Smooth muscle cell (in vitro differentiated cells): ENCODE measurements at regions not wholly inside any gene's neighbourhood (a gene's known extent, or its start where the extent isn't known, plus 50 kb on each side); places are given as distances from the start of the nearest gene placed in this dataset.
A peak's percentile ranks its signal among the peaks of the same experiment; 100 is the strongest.

Experiments
- DNase-seq: peaks from one replicate; lab custom pipeline; 2025; ENCODE audit not compliant: unreplicated experiment; lab: John Stamatoyannopoulos, UW
- H2AFZ ChIP-seq: fragments of 200-600 bp; sonication (generic); 2 replicates; pipeline ENCODE4 v1.6.0; 2016; ENCODE audit warnings: antibody characterized with exemption, low read depth, mild to moderate bottlenecking
- H3F3A ChIP-seq: fragments of 200-600 bp; sonication (generic); 2 replicates; pipeline ENCODE4 v1.6.0; 2017; ENCODE audit warnings: antibody characterized with exemption, low read depth
- H3K27ac ChIP-seq: fragments of 200-600 bp; sonication (generic); 2 replicates; pipeline ENCODE4 v1.5.1; 2016; ENCODE audit warnings: low read depth, mild to moderate bottlenecking
- H3K27me3 ChIP-seq: fragments of 200-600 bp; sonication (generic); 2 replicates; pipeline ENCODE4 v1.6.1; 2016; ENCODE audit warnings: low read depth, mild to moderate bottlenecking
- H3K36me3 ChIP-seq: fragments of 200-600 bp; sonication (generic); 2 replicates; pipeline ENCODE4 v1.5.1; 2016; ENCODE audit warnings: low read depth
- H3K4me1 ChIP-seq: fragments of 200-600 bp; sonication (generic); 2 replicates; pipeline ENCODE4 v1.5.1; 2016; ENCODE audit warnings: low read depth
- H3K4me2 ChIP-seq: fragments of 200-600 bp; sonication (generic); 2 replicates; pipeline ENCODE4 v1.6.0; 2016; ENCODE audit warnings: mild to moderate bottlenecking
- H3K4me3 ChIP-seq: fragments of 200-600 bp; sonication (generic); 2 replicates; pipeline ENCODE4 v1.5.1; 2016; ENCODE audit warnings: mild to moderate bottlenecking
- H3K79me2 ChIP-seq: fragments of 200-600 bp; sonication (generic); 2 replicates; pipeline ENCODE4 v1.6.0; 2016; ENCODE audit warnings: low read depth, mild to moderate bottlenecking
- H3K9ac ChIP-seq: fragments of 200-600 bp; sonication (generic); 2 replicates; pipeline ENCODE4 v1.6.0; 2016; ENCODE audit warnings: low read depth
- H3K9me3 ChIP-seq: fragments of 200-600 bp; sonication (generic); replicated peaks from 2 replicates; pipeline ENCODE4 v1.5.1; 2016; ENCODE audit warnings: low read depth
- H4K20me1 ChIP-seq: fragments of 200-600 bp; sonication (generic); 2 replicates; pipeline ENCODE4 v1.6.0; 2016; ENCODE audit warnings: low read depth
- CTCF ChIP-seq: fragments of 200-600 bp; sonication (generic); IDR thresholded peaks from 2 replicates; pipeline ENCODE4 v1.5.1; 2017; ENCODE audit warnings: borderline replicate concordance, mild to moderate bottlenecking, antibody characterized with exemption; ENCODE audit not compliant: insufficient read depth, poor library complexity, severe bottlenecking
- WGBS: methylation state at CpG from one replicate; pipeline ENCODE4 v1.1.7; 2016; ENCODE audit warnings: low lambda C conversion rate; 5-methylcytosine and 5-hydroxymethylcytosine counted together

GRCh38 chr6:23280437-23280836 is 711.1 kb downstream of the HDGFL1 start:
- H4K20me1 ChIP-seq: no peaks in the 10 kb centered on the region
- no peak overlapping the region for H3K27ac ChIP-seq
- no peak for DNase-seq
- no peak for TF ChIP-seq CTCF
- 61% methylated on average over 2 of the region's 2 CpGs for WGBS
- H3K27me3 ChIP-seq: no peaks in the 10 kb centered on the region
- no peak overlapping the region for H3K4me3 ChIP-seq
- peak overlapping the region; percentile 12 for H3K4me2 ChIP-seq
- H2AFZ ChIP-seq: peak overlapping the region; percentile 12
- H3K4me1 ChIP-seq: no peaks in the 10 kb centered on the region
- no peaks in the 10 kb centered on the region for H3K36me3 ChIP-seq
- H3K9me3 ChIP-seq: no peaks in the 10 kb centered on the region
- no peaks in the 10 kb centered on the region for H3F3A ChIP-seq
- H3K9ac ChIP-seq: no peak overlapping the region
- H3K79me2 ChIP-seq: no peaks in the 10 kb centered on the region

- H4K20me1 ChIP-seq: no peaks in the 10 kb centered on the region
- no peaks in the 10 kb centered on the region for H3K4me1 ChIP-seq
- no peak overlapping the region for H3K9ac ChIP-seq
- no peak overlapping the region for H3K4me2 ChIP-seq
- no peaks in the 10 kb centered on the region for H3K9me3 ChIP-seq
- no peaks in the 10 kb centered on the region for H3K36me3 ChIP-seq
- no peak for TF ChIP-seq CTCF
- no peak for DNase-seq
- peak overlapping the region; percentile 47 for H2AFZ ChIP-seq
- H3K4me3 ChIP-seq: no peak overlapping the region
- H3K27me3 ChIP-seq: no peaks in the 10 kb centered on the region
- H3K27ac ChIP-seq: no peak overlapping the region
- no peaks in the 10 kb centered on the region for H3F3A ChIP-seq
- 54% methylated on average over 10 of the region's 10 CpGs for WGBS
- no peaks in the 10 kb centered on the region for H3K79me2 ChIP-seq
Measured at GRCh38 chr6:23282252-23283021, 713.1 kb downstream of the HDGFL1 start.

GRCh38 chr6:23293653-23294052 is 724.3 kb downstream of the HDGFL1 start:
- Histone ChIP-seq H3K4me3 (no peak overlapping the region), H3K9ac (no peak overlapping the region), H3F3A (no peaks in the 10 kb centered on the region), H2AFZ (no peak overlapping the region), H3K27me3 (no peaks in the 10 kb centered on the region), H4K20me1 (no peaks in the 10 kb centered on the region), H3K79me2 (no peaks in the 10 kb centered on the region), H3K4me1 (no peaks in the 10 kb centered on the region), H3K9me3 (no peaks in the 10 kb centered on the region), H3K27ac (no peak overlapping the region), H3K36me3 (no peaks in the 10 kb centered on the region), H3K4me2 (no peak overlapping the region)
- no peak for TF ChIP-seq CTCF
- 92% methylated on average over 3 of the region's 3 CpGs for WGBS
- DNase-seq: no peak

- no peak for DNase-seq
- no peak for TF ChIP-seq CTCF
- H3K27ac ChIP-seq: peak overlapping the region; percentile 60
- no peaks in the 10 kb centered on the region for H3K36me3 ChIP-seq
- no peaks in the 10 kb centered on the region for H3K27me3 ChIP-seq
- H3K4me3 ChIP-seq: no peak overlapping the region
- H3K9me3 ChIP-seq: no peaks in the 10 kb centered on the region
- H4K20me1 ChIP-seq: no peaks in the 10 kb centered on the region
- no peak overlapping the region for H3K9ac ChIP-seq
- H3K4me2 ChIP-seq: peak overlapping the region; percentile 73
- no peaks in the 10 kb centered on the region for H3K4me1 ChIP-seq
- H2AFZ ChIP-seq: no peak overlapping the region
- H3K79me2 ChIP-seq: no peaks in the 10 kb centered on the region
- peaks cover 4% of the 10 kb centered on the region for H3F3A ChIP-seq
Measured at GRCh38 chr6:23301556-23301955, 732.2 kb downstream of the HDGFL1 start.
